ENCODE measurements at regions not wholly inside any gene's neighbourhood (a gene's known extent, or its start where the extent isn't known, plus 50 kb on each side); places are given as distances from the start of the nearest gene placed in this dataset.
"Not testable (repeated sequence)": the region's sequence is repeated elsewhere in the genome, so short reads cannot be mapped to it uniquely, and the experiment has no call there.

GRCh38 chr7:149714081-149714909, 59.1 kb downstream of the ZNF467 start:
- DNase-seq = peak; percentile 90

- no peak for DNase-seq
Measured at GRCh38 chr7:149713731-149714068, 59.7 kb downstream of the ZNF467 start.

- DNase-seq = no peak
Measured at GRCh38 chr7:149713061-149713730, 60.2 kb downstream of the ZNF467 start.

DNA sequence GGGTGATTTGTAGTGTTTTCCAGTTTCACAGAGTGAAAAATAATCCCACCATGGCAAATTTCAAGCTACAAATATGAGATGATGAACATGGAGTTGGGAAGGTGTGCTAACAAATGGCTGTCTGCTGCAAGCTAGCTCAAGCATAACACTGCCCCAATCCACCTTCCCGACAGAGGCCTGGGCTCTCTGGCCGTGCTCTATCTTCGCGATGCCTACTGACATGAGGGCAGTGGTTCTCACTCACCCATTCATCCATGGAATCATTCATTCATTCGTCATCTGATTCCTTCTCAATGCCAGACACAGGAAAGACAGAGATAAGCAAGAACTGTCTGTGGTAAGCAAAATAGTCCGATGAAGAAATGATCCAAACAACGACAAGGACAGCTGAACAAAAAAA, 65.4 kb downstream of the ZNF467 start:
- no peak for DNase-seq

GRCh38 chr7:149707448-149707886, 65.9 kb downstream of the ZNF467 start:
- DNase-seq = no peak

- DNase-seq = no peak
Measured at GRCh38 chr7:149706398-149706797, 67.0 kb downstream of the ZNF467 start.

DNA sequence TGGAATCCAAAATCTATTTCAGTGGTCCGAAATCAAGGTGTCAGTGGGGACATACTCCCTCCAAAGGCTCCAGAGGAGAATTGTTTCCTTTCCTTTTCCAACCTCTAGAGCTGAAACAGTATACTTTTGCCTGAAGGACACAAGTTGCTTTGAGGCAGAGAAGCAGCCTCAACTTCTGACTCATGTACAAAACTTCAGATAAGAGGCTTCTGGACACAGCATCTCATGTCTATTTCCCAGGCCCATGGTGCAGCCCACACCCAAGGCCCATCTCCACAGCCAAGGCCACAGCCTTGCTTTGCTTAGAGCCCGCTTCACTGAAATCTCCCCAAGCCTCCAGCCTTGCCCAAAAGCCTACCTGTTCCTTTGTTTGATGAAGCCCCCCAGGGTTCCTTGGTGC, 68.9 kb downstream of the ZNF467 start:
- no peak for DNase-seq

- no peak for DNase-seq
Measured at GRCh38 chr7:149703044-149703650, 70.2 kb downstream of the ZNF467 start.

DNA sequence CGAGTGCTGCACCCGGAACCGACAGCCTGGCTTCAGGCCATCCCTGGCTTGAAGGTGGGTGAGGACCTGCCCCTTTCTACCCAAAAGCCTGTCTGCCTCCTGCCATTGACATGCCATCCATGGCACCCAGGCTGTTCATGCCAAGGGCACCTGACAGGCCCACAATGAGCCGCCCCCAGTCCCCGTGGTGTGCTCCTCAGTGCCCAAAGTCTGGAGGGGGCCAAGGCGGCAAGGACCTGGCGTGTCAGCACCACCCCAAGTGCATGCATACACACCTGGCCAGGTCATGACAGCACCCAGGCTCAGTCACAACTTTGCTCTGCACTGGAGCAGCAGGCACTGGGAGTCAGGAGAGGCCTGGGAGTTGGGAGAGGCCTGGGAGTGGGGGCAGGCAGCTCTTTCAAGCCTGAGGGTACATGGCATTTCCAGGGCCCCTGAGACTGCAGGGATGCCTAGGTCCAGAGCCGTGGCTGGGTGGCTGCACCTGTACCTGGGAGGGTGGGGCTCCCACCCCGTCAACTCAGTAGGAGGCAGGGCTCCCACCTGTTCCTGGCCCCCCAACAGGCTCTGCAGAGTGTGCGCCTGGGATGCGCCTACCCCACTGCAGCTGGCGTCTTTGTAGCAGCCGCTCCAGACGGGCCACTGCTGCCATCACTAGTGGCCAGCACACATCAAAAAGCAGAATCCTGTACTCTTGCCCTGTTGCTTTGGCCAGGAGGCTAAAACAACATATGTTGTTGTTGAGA, 71.7 kb downstream of the ZNF467 start:
- no peak for DNase-seq

DNA sequence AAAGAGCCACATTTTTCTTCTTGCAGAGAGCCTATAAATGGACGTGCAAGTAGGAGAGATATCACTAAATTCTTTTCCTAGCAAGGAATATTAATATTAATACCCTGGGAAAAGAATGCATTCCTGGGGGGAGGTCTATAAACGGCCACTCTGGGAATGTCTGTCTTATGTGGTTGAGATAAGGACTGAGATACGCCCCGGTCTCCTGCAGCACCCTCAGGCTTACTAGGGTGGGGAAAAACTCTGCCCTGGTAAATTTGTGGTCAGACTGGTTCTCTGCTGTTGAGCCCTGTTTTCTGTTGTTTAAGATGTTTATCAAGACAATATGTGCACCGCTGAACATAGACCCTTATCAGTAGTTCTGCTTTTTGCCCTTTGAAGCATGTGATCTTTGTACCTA, 75.6 kb downstream of the ZNF467 start:
- DNase-seq = not testable (repeated sequence)

- no peak for DNase-seq
Measured at GRCh38 chr7:149696280-149696679, 77.1 kb downstream of the ZNF467 start.

DNA sequence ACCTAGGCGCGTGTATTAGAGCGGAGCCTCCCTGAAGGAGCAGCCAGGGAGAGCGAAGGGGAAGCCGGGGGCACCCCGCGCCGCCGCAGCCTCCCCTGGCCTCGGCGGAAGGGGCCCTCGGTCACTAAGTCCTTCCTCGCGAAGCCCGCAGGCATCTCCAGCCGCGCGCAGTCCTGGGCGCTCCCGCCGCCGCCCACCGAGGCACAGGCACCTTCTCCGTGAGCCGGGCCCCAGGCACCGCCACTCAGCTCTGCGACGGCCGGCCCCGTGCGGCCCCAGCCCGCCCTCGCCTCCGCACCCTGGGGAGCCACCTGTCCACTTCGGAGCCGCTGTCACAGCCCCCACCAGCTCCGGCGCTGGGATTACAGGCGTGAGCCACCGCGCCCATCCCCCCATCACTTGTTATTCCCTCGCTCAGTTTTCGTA, 80.8 kb downstream of the ZNF467 start:
- DNase-seq = no peak

DNA sequence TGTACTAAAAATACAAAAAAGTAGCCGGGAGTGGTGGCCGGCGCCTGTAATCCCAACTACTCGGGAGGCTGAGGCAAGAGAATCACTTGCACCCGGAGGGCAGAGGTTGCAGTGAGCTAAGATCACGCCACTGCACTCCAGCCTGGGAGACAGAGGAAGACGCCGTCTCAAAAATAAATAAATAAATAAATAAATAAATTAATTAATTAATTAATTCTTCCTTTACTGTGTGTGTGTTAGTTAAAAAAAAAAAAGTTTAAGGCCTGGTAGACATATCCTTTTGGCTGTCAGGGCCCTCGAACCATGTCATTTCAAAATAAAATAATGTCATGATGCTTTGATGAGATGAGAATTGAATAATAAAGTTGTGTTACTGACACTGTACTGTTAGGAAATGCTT, 81.3 kb downstream of the ZNF467 start:
- no peak for DNase-seq

DNA sequence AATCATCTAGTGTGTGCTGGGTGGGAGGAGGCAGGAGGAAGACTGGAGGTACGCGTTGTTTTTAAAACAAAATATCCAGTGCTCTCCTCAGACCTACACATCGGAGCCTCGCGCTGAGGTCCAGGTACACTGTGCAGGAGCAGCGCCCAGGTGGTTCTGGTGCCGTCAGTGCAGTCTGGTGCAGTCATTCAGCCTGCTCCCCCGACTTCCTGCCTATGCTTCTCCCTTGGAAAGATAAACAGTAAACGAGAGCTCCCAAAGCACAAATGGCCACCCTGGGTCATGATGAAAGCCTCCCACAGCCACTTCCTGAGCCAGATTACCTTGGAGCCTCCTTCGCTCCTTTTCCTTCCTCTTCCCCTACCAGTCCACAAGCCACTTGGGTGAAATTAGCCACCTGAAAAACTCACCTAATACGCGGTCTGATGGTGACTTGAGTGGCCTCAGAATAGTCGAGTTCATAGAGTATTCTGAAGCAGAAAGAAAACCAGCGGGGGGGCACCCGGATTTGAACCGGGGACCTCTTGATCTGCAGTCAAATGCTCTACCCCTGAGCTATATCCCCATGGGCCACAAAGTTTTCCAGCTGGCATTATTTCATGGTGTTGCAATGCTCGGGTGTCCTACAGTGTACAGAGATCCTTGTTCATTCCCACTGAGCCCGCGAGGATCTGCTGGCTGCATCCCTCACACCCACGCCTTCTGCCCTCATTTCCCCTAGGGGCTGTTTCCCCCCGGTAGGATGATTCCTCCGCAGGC, 82.5 kb downstream of the ZNF467 start:
- no peak for DNase-seq

DNA sequence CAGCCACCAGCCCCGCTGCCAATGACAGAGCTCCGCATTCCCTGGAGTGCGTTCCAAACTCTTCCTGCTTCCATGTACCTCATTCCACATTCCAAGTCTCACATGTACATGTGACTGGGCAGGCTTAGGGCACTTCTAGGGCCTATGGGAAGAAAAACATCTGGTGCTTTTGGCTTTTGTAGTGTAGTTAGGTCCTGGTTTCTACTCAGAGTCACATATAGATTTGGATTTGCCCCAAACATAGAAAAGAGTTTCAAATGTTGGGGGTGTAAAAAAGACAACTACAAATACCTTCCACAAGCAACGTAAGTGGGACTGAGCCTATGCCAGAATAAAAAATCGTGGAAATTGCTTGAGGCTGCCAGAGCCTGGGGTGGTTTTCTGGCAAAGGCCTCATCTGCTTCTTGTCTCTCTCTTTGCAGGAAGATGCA, 84.1 kb downstream of the ZNF467 start:
- DNase-seq = no peak

DNA sequence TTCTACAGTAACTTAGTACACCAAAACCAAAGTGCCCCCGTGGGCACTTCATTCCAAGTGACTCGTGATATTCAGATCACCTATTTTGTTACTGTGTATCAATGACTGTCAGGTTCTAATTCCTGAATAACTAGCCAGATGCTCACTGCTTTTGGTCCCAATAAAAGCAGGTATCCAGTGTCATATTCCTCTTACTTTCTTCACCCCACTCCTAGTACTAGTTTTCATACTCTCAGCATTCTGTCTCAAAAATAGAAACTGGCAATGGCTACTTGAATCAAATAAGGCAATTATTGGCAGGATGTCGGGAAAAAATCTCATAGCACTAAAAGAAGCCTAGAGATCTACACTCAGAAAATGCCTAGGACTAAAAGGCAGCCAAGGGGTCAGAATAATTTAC, 84.6 kb downstream of the ZNF467 start:
- DNase-seq = no peak

DNA sequence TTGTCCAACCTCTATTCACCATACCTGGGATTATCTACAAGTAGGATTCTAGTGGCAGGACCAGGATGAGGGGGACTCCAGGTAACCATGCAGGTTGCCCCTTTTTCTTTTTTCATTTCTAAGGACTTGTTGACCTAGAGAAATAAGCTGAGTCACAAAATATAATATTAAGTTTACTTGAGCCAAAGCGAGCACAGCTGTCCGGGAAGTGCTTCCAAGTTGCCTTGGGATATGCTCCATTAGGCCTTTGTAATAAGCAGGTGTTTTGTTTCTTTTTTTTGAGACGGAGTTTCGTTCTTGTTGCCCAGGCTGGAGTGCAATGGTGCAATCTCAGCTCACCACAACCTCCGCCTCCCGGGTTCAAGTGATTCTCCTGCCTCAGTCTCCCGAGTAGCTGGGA, 85.6 kb downstream of the ZNF467 start:
- DNase-seq = not testable (repeated sequence)

- no peak for DNase-seq
Measured at GRCh38 chr7:149686449-149686848, 86.9 kb downstream of the ZNF467 start.

GRCh38 chr7:149686011-149686410, 87.4 kb downstream of the ZNF467 start:
- no peak for DNase-seq

GRCh38 chr7:149685455-149685854, 87.9 kb downstream of the ZNF467 start:
- no peak for DNase-seq

GRCh38 chr7:149683898-149684297, 89.5 kb downstream of the ZNF467 start:
- DNase-seq = no peak

GRCh38 chr7:149683181-149683580, 90.2 kb downstream of the ZNF467 start:
- DNase-seq = no peak

Measured in effector CD4-positive, alpha-beta T cell (primary cell).